Prostate gland (tissue), 2 donors: ENCODE measurements at regions not wholly inside any gene's neighbourhood (a gene's known extent, or its start where the extent isn't known, plus 50 kb on each side); places are given as distances from the start of the nearest gene placed in this dataset.

Experiments used
- CTCF ChIP-seq, 4 experiments: fragments of 200-600 bp in 2 of 4; fragments of 450-650 bp in 2 of 4; sonication (generic) in 2 of 4; IDR thresholded peaks; 1 replicate in 3 of 4; 2 replicates in 1 of 4; pipeline ENCODE4 v1.5.1; 2016 to 2019; ENCODE audit warnings: antibody characterized with exemption in 4 of 4, mild to moderate bottlenecking in 2 of 4, moderate library complexity in 2 of 4
- POLR2AphosphoS5 ChIP-seq: sonication (generic); formaldehyde crosslinking; IDR thresholded peaks from one replicate; pipeline ENCODE4 v1.6.1; 2017; ENCODE audit warnings: antibody characterized with exemption

GRCh38 chr4:136302566-136302965 is 1229.7 kb downstream of the PCDH18 start:
- TF ChIP-seq CTCF (IDR thresholded peaks at IDR 0.05) = no peak
- no peak for TF ChIP-seq POLR2AphosphoS5
